IMR-90 (cell line): ENCODE measurements at regions not wholly inside any gene's neighbourhood (a gene's known extent, or its start where the extent isn't known, plus 50 kb on each side); places are given as distances from the start of the nearest gene placed in this dataset.
"Not testable (repeated sequence)": the region's sequence is repeated elsewhere in the genome, so short reads cannot be mapped to it uniquely, and the experiment has no call there.

Experiments used
- CTCF ChIP-seq: conservative IDR thresholded peaks from 2 replicates; pipeline ENCODE4 v1.5.1; 2012; ENCODE audit warnings: mild to moderate bottlenecking, low read depth, low read length, improper control_type of control experiment
- MXI1 ChIP-seq: IDR thresholded peaks from 2 replicates; pipeline ENCODE4 v1.6.1; 2012; ENCODE audit warnings: low read depth, mild to moderate bottlenecking, low read length, moderate library complexity, borderline replicate concordance
- POLR2A ChIP-seq: IDR thresholded peaks from 2 replicates; pipeline ENCODE4 v1.6.1; 2012; ENCODE audit warnings: mild to moderate bottlenecking, low read depth, low read length
- RFX5 ChIP-seq: IDR thresholded peaks from 2 replicates; pipeline ENCODE4 v1.8.0; 2012; ENCODE audit warnings: low read depth, mild to moderate bottlenecking, low read length, moderate library complexity

GRCh38 chrX:126641076-126641475 is 88.5 kb upstream of the DCAF12L1 start:
- TF ChIP-seq POLR2A, CTCF, MXI1, RFX5: not testable (repeated sequence)
